ENCODE measurements at regions not wholly inside any gene's neighbourhood (a gene's known extent, or its start where the extent isn't known, plus 50 kb on each side); places are given as distances from the start of the nearest gene placed in this dataset.
"Not testable (repeated sequence)": the region's sequence is repeated elsewhere in the genome, so short reads cannot be mapped to it uniquely, and the experiment has no call there.

GRCh38 chr1:244324176-244324883 is 127.4 kb downstream of the ADSS2 start:
- DNase-seq, result no peak

- DNase-seq, result no peak
These were observed 126.5 kb downstream of the ADSS2 start for GRCh38 chr1:244325056-244325758.

GRCh38 chr1:244326757-244327156 is 125.0 kb downstream of the ADSS2 start:
- DNase-seq, result no peak

- DNase-seq, result no peak
These were observed 124.2 kb downstream of the ADSS2 start for GRCh38 chr1:244327533-244327932.

- no peak for DNase-seq
These were observed 123.2 kb downstream of the ADSS2 start for GRCh38 chr1:244328476-244328875.

- DNase-seq, result no peak
These were observed 122.0 kb downstream of the ADSS2 start for GRCh38 chr1:244329591-244330317.

- DNase-seq, result no peak
These were observed 121.4 kb downstream of the ADSS2 start for GRCh38 chr1:244330318-244330625.

GRCh38 chr1:244332761-244333160 is 118.9 kb downstream of the ADSS2 start:
- DNase-seq, result not testable (repeated sequence)

GRCh38 chr1:244334315-244334714 is 117.4 kb downstream of the ADSS2 start:
- DNase-seq, result not testable (repeated sequence)

GRCh38 chr1:244334842-244335241 is 116.9 kb downstream of the ADSS2 start:
- not testable (repeated sequence) for DNase-seq

- DNase-seq, result no peak
These were observed 116.3 kb downstream of the ADSS2 start for GRCh38 chr1:244335456-244335855.

GRCh38 chr1:244336232-244336899 is 115.3 kb downstream of the ADSS2 start:
- no peak for DNase-seq

- no peak for DNase-seq
These were observed 113.9 kb downstream of the ADSS2 start for GRCh38 chr1:244337839-244338238.

GRCh38 chr1:244339073-244339692 is 112.5 kb downstream of the ADSS2 start:
- DNase-seq, result no peak

GRCh38 chr1:244339776-244340175 is 111.9 kb downstream of the ADSS2 start:
- DNase-seq, result no peak

- DNase-seq, result no peak
These were observed 111.3 kb downstream of the ADSS2 start for GRCh38 chr1:244340396-244340795.

GRCh38 chr1:244341455-244342450 is 110.0 kb downstream of the ADSS2 start:
- DNase-seq, result no peak

- no peak for DNase-seq
These were observed 107.7 kb downstream of the ADSS2 start for GRCh38 chr1:244344001-244344400.

- DNase-seq, result no peak
These were observed 104.6 kb downstream of the ADSS2 start for GRCh38 chr1:244346972-244347618.

- DNase-seq, result no peak
These were observed 103.8 kb downstream of the ADSS2 start for GRCh38 chr1:244347942-244348341.

- no peak for DNase-seq
These were observed 102.6 kb downstream of the ADSS2 start for GRCh38 chr1:244349103-244349531.
